ENCODE measurements at regions not wholly inside any gene's neighbourhood (a gene's known extent, or its start where the extent isn't known, plus 50 kb on each side); places are given as distances from the start of the nearest gene placed in this dataset.
A peak's percentile ranks its signal among the peaks of the same experiment; 100 is the strongest.

- no peak for TF ChIP-seq CTCF (IDR thresholded peaks at IDR 0.05)
- peak; percentile 62 for TF ChIP-seq POLR2AphosphoS5 (IDR thresholded peaks at IDR 0.05; ENCODE audit: low read depth, low read length)
- peak; percentile 22; the same call in 1 of the 2 replicates for TF ChIP-seq TAF1 (IDR thresholded peaks at IDR 0.05; ENCODE audit: borderline replicate concordance, low read depth, low read length)
- TF ChIP-seq JUND (IDR thresholded peaks at IDR 0.05) = 0 out of 2 replicates have a peak, but pooled peaks have one; percentile 5
- TF ChIP-seq GABPA (IDR thresholded peaks at IDR 0.05; ENCODE audit: low read depth) = no peak
- no peak for TF ChIP-seq RAD21 (IDR thresholded peaks at IDR 0.05; ENCODE audit: low read length)
- TF ChIP-seq NFIC (IDR thresholded peaks at IDR 0.05; ENCODE audit: borderline replicate concordance) = no peak
- TF ChIP-seq GATA2 (CRISPR knock-in tag; IDR thresholded peaks at IDR 0.05) = no peak
- TF ChIP-seq USF2 (IDR thresholded peaks at IDR 0.05; ENCODE audit: borderline replicate concordance, low read depth, low read length) = no peak
- no peak for TF ChIP-seq YY1 (IDR thresholded peaks at IDR 0.05; ENCODE audit: low read depth)
- TF ChIP-seq SMC3 (IDR thresholded peaks at IDR 0.05; ENCODE audit: low read depth, low read length) = no peak
Measured at GRCh38 chr14:65281991-65282895, 130.3 kb upstream of the FUT8 start.

Measured in SK-N-SH (cell line).